PC-9 (cell line): ENCODE measurements at regions not wholly inside any gene's neighbourhood (a gene's known extent, or its start where the extent isn't known, plus 50 kb on each side); places are given as distances from the start of the nearest gene placed in this dataset.

ENCODE experiments used
- BruUV-seq: library from RNA; stranded (reverse); fragments of 400-500 nt; replicated peaks from 2 replicates; lab custom pipeline; 2021; lab: Mats Ljungman, UMichigan
- CTCF ChIA-PET: fragments of 300-600 bp; sonication (Branson Sonifier 250); formaldehyde crosslinking; loops from one replicate; lab custom pipeline; 2022; ENCODE audit warnings: antibody characterized with exemption; lab: Charles Lee
- POLR2A ChIA-PET: fragments of 300-600 bp; sonication (Branson Sonifier 250); formaldehyde crosslinking; loops from one replicate; lab custom pipeline; 2022; ENCODE audit warnings: antibody characterized with exemption; ENCODE audit not compliant: unreplicated experiment; lab: Charles Lee
- DNase-seq, 2 experiments: peaks; one replicate each; pipeline versions ENCODE4 v3.0.0 to v3.0.0-alpha.2; 2015 to 2022; ENCODE audit warnings: mixed read lengths in 1 of 2
- H2AFZ ChIP-seq: fragments of 200-600 bp; sonication (generic); 2 replicates; pipeline ENCODE4 v1.8.1; 2017; ENCODE audit warnings: antibody characterized with exemption
- H3F3A ChIP-seq: fragments of 200-600 bp; sonication (generic); 2 replicates; pipeline ENCODE4 v1.8.1; 2017; ENCODE audit warnings: antibody characterized with exemption, mild to moderate bottlenecking, low read depth; ENCODE audit not compliant: insufficient read depth
- H3K27ac ChIP-seq: fragments of 200-600 bp; sonication (generic); 2 replicates; pipeline ENCODE4 v1.6.1; 2016; ENCODE audit warnings: mixed run types
- H3K27me3 ChIP-seq: fragments of 200-600 bp; sonication (generic); 2 replicates; pipeline ENCODE4 v1.6.1; 2016; ENCODE audit warnings: low read depth, mixed run types; ENCODE audit not compliant: insufficient read depth
- H3K36me3 ChIP-seq: fragments of 200-600 bp; sonication (generic); 2 replicates; pipeline ENCODE4 v1.6.1; 2016; ENCODE audit warnings: low read depth, mixed run types
- H3K4me1 ChIP-seq: fragments of 200-600 bp; sonication (generic); replicated peaks from 2 replicates; pipeline ENCODE4 v1.6.1; 2016; ENCODE audit warnings: mixed run types; ENCODE audit not compliant: insufficient read depth
- H3K4me2 ChIP-seq: fragments of 200-600 bp; sonication (generic); 2 replicates; pipeline ENCODE4 v1.6.1; 2017; ENCODE audit warnings: mixed run types
- H3K4me3 ChIP-seq: fragments of 200-600 bp; sonication (generic); 2 replicates; pipeline ENCODE4 v1.6.1; 2016; ENCODE audit warnings: mixed run types
- H3K79me2 ChIP-seq: fragments of 200-600 bp; sonication (generic); 2 replicates; pipeline ENCODE4 v1.6.1; 2017; ENCODE audit warnings: low read depth, mixed run types
- H3K9me2 ChIP-seq: fragments of 200-600 bp; sonication (generic); 2 replicates; pipeline ENCODE4 v1.8.1; 2017; ENCODE audit warnings: mild to moderate bottlenecking; ENCODE audit not compliant: insufficient read depth
- H3K9me3 ChIP-seq: fragments of 200-600 bp; sonication (generic); 2 replicates; pipeline ENCODE4 v1.8.1; 2016; ENCODE audit warnings: low read depth; ENCODE audit not compliant: insufficient read depth
- H4K20me1 ChIP-seq: fragments of 200-600 bp; sonication (generic); 2 replicates; pipeline ENCODE4 v1.8.1; 2017; ENCODE audit not compliant: insufficient read depth
- EZH2 ChIP-seq: fragments of 200-600 bp; sonication (generic); IDR thresholded peaks from 2 replicates; pipeline ENCODE4 v1.8.0; 2017; ENCODE audit warnings: antibody characterized with exemption, low read depth
- intact Hi-C: fragments of 100-400 bp; cut with micrococcal nuclease; formaldehyde crosslinking; loops from one replicate; pipeline ENCODE4 v1.10.0; 2022; ENCODE audit not compliant: unreplicated experiment
- TF ChIP-seq, protein P1 (sequence below): fragments of 200-600 bp; sonication (generic); conservative IDR thresholded peaks from 2 replicates; pipeline ENCODE4 v1.6.1; 2017; ENCODE audit warnings: mixed run types, antibody characterized with exemption, mild to moderate bottlenecking, moderate library complexity

GRCh38 chr5:68468322-68468721, 252.8 kb downstream of the PIK3R1 start:
- DNase-seq = no peak
- H3K27me3 ChIP-seq = no peaks in the 10 kb centered on the region
- H3F3A ChIP-seq = 0 out of 2 replicates have a peak, but pooled peaks cover 4% of the 10 kb centered on the region
- H3K36me3 ChIP-seq = no peaks in the 10 kb centered on the region
- no peak overlapping the region for H3K4me2 ChIP-seq
- TF ChIP-seq, protein P1, sequence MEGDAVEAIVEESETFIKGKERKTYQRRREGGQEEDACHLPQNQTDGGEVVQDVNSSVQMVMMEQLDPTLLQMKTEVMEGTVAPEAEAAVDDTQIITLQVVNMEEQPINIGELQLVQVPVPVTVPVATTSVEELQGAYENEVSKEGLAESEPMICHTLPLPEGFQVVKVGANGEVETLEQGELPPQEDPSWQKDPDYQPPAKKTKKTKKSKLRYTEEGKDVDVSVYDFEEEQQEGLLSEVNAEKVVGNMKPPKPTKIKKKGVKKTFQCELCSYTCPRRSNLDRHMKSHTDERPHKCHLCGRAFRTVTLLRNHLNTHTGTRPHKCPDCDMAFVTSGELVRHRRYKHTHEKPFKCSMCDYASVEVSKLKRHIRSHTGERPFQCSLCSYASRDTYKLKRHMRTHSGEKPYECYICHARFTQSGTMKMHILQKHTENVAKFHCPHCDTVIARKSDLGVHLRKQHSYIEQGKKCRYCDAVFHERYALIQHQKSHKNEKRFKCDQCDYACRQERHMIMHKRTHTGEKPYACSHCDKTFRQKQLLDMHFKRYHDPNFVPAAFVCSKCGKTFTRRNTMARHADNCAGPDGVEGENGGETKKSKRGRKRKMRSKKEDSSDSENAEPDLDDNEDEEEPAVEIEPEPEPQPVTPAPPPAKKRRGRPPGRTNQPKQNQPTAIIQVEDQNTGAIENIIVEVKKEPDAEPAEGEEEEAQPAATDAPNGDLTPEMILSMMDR = no peak
- TF ChIP-seq EZH2 = no peak
- no peaks in the 10 kb centered on the region for H3K79me2 ChIP-seq
- H3K27ac ChIP-seq = no peak overlapping the region
- ChIA-PET CTCF (interaction anchor here (0.6 kb wide), 1 partner anchor 181 kb away, joined by 4 read pairs; no protein-coding TSS in a partner anchor), POLR2A (interaction anchor here (0.6 kb wide), 1 partner anchor 350 kb away, joined by 4 read pairs; no protein-coding TSS in a partner anchor)
- H3K4me1 ChIP-seq = peaks cover 23% of the 10 kb centered on the region
- no peaks in the 10 kb centered on the region for H3K9me2 ChIP-seq
- H2AFZ ChIP-seq = no peak overlapping the region
- intact Hi-C loops = loop anchor here (5.0 kb wide), 1 partner anchor 494 kb away; no protein-coding TSS in a partner anchor
- BruUV-seq = no TSS peak
- no peaks in the 10 kb centered on the region for H4K20me1 ChIP-seq
- no peak overlapping the region for H3K4me3 ChIP-seq
- H3K9me3 ChIP-seq = no peaks in the 10 kb centered on the region; the same call in none of the 2 replicates

DNA sequence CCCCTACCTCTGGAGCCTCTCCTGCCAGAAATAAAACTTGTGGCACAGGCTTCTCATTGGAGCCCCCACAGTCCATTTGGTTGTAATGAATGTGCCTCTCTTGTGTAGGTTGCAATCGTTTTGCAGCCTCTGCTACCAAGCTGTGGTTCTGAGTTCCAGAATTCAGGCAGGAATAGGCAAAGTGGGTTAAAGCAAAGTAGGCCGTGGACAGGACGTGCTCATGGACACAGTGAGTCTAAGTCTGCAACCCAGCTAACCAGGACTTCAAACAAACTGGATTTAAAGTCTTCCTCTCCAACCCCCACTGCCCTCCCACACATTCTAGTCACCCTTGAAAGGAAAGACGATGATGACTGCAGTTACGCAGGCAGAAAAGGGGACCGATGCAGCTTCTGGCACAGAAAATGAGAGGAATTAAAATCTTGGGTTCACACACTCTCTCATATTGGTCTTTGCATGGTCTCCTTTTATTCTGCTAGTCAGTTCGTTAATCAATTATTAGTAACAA, 260.0 kb downstream of the PIK3R1 start:
- H3K9me3 ChIP-seq = no peaks in the 10 kb centered on the region; the same call in 1 of the 2 replicates
- DNase-seq = no peak
- no peaks in the 10 kb centered on the region for H3K9me2 ChIP-seq
- TF ChIP-seq EZH2 = no peak
- TF ChIP-seq, protein P1 = no peak
- no peaks in the 10 kb centered on the region for H4K20me1 ChIP-seq
- CTCF ChIA-PET = no interaction called here
- H3K27me3 ChIP-seq = no peaks in the 10 kb centered on the region
- H3K79me2 ChIP-seq = no peaks in the 10 kb centered on the region
- H3K27ac ChIP-seq = no peak overlapping the region
- H3K4me2 ChIP-seq = no peak overlapping the region
- no peak overlapping the region for H2AFZ ChIP-seq
- POLR2A ChIA-PET = no interaction called here
- no peak overlapping the region for H3K4me3 ChIP-seq
- intact Hi-C loops = no loop called here
- no peaks in the 10 kb centered on the region for H3F3A ChIP-seq
- no peaks in the 10 kb centered on the region for H3K36me3 ChIP-seq
- BruUV-seq = no TSS peak
- H3K4me1 ChIP-seq = no peaks in the 10 kb centered on the region

GRCh38 chr5:68476854-68477253, 261.3 kb downstream of the PIK3R1 start:
- Histone ChIP-seq H4K20me1 (no peaks in the 10 kb centered on the region), H3K4me2 (no peak overlapping the region), H3K9me3 (no peaks in the 10 kb centered on the region), H3K27ac (no peak overlapping the region), H3K4me3 (no peak overlapping the region), H3K9me2 (no peaks in the 10 kb centered on the region), H3K4me1 (no peaks in the 10 kb centered on the region), H2AFZ (no peak overlapping the region), H3K36me3 (no peaks in the 10 kb centered on the region), H3K27me3 (no peaks in the 10 kb centered on the region), H3F3A (no peaks in the 10 kb centered on the region), H3K79me2 (no peaks in the 10 kb centered on the region)
- ChIA-PET POLR2A (no interaction called here), CTCF (no interaction called here)
- intact Hi-C loops = no loop called here
- TF ChIP-seq, protein P1 = no peak
- no peak for TF ChIP-seq EZH2
- BruUV-seq = no TSS peak
- DNase-seq = no peak
